Rectal smooth muscle tissue (tissue), 1 donor: ENCODE measurements at regions not wholly inside any gene's neighbourhood (a gene's known extent, or its start where the extent isn't known, plus 50 kb on each side); places are given as distances from the start of the nearest gene placed in this dataset.

Experiments
- H3K27ac ChIP-seq: one replicate; pipeline ENCODE4 v1.7.0; 2013; ENCODE audit warnings: low read depth, low read length, inconsistent platforms
- H3K27me3 ChIP-seq: one replicate; pipeline ENCODE4 v1.7.0; 2013; ENCODE audit warnings: low read length; ENCODE audit not compliant: control insufficient read depth, insufficient read depth
- H3K36me3 ChIP-seq: one replicate; pipeline ENCODE4 v1.7.0; 2013; ENCODE audit warnings: low read length; ENCODE audit not compliant: control insufficient read depth, insufficient read depth
- H3K4me1 ChIP-seq: one replicate; pipeline ENCODE4 v1.7.0; 2013; ENCODE audit warnings: low read length; ENCODE audit not compliant: control insufficient read depth, insufficient read depth
- H3K4me3 ChIP-seq: one replicate; pipeline ENCODE4 v1.7.0; 2013; ENCODE audit warnings: low read length
- H3K9ac ChIP-seq: one replicate; pipeline ENCODE4 v1.7.0; 2013; ENCODE audit warnings: low read length

GRCh38 chr7:12456506-12456905 lies 52.8 kb upstream of the VWDE start:
- Histone ChIP-seq H3K4me1 (no peaks in the 10 kb centered on the region), H3K36me3 (no peaks in the 10 kb centered on the region), H3K27me3 (no peaks in the 10 kb centered on the region), H3K9ac (no peak overlapping the region), H3K27ac (no peak overlapping the region), H3K4me3 (no peak overlapping the region)

- no peak overlapping the region for H3K9ac ChIP-seq
- no peaks in the 10 kb centered on the region for H3K4me1 ChIP-seq
- H3K27ac ChIP-seq, result no peak overlapping the region
- no peak overlapping the region for H3K4me3 ChIP-seq
- H3K27me3 ChIP-seq, result no peaks in the 10 kb centered on the region
- no peaks in the 10 kb centered on the region for H3K36me3 ChIP-seq
These were observed 55.0 kb upstream of the VWDE start for GRCh38 chr7:12458520-12459131.

- H3K27me3 ChIP-seq, result no peaks in the 10 kb centered on the region
These were observed 64.2 kb upstream of the VWDE start for GRCh38 chr7:12467837-12468236.

GRCh38 chr7:12469568-12469967 lies 65.9 kb upstream of the VWDE start:
- H3K9ac ChIP-seq, result no peak overlapping the region
- H3K4me3 ChIP-seq, result no peak overlapping the region
- no peaks in the 10 kb centered on the region for H3K36me3 ChIP-seq
- H3K27ac ChIP-seq, result no peak overlapping the region
- no peaks in the 10 kb centered on the region for H3K27me3 ChIP-seq
- no peaks in the 10 kb centered on the region for H3K4me1 ChIP-seq

More at GRCh38 chr7:12467837-12468236, 64.2 kb upstream of the VWDE start:
- Histone ChIP-seq H3K4me1 (no peaks in the 10 kb centered on the region), H3K36me3 (no peaks in the 10 kb centered on the region), H3K27ac (no peak overlapping the region), H3K9ac (no peak overlapping the region), H3K4me3 (no peak overlapping the region)

GRCh38 chr7:12470930-12471329 lies 67.3 kb upstream of the VWDE start:
- no peak overlapping the region for H3K9ac ChIP-seq
- H3K27ac ChIP-seq, result no peak overlapping the region
- H3K36me3 ChIP-seq, result no peaks in the 10 kb centered on the region
- no peak overlapping the region for H3K4me3 ChIP-seq
- no peaks in the 10 kb centered on the region for H3K27me3 ChIP-seq
- no peaks in the 10 kb centered on the region for H3K4me1 ChIP-seq

- H3K27me3 ChIP-seq, result no peaks in the 10 kb centered on the region
- no peaks in the 10 kb centered on the region for H3K4me1 ChIP-seq
- H3K36me3 ChIP-seq, result no peaks in the 10 kb centered on the region
- H3K4me3 ChIP-seq, result no peak overlapping the region
- H3K27ac ChIP-seq, result no peak overlapping the region
- H3K9ac ChIP-seq, result no peak overlapping the region
These were observed 70.4 kb upstream of the VWDE start for GRCh38 chr7:12474035-12474434.

- H3K9ac ChIP-seq, result no peak overlapping the region
- H3K4me3 ChIP-seq, result no peak overlapping the region
These were observed 71.8 kb upstream of the VWDE start for GRCh38 chr7:12475362-12476063.

GRCh38 chr7:12477620-12478019 lies 74.0 kb upstream of the VWDE start:
- Histone ChIP-seq H3K27ac (no peak overlapping the region), H3K4me1 (no peaks in the 10 kb centered on the region), H3K4me3 (no peak overlapping the region), H3K9ac (no peak overlapping the region), H3K36me3 (no peaks in the 10 kb centered on the region), H3K27me3 (no peaks in the 10 kb centered on the region)

More at GRCh38 chr7:12475362-12476063, 71.8 kb upstream of the VWDE start:
- Histone ChIP-seq H3K27me3 (no peaks in the 10 kb centered on the region), H3K4me1 (no peaks in the 10 kb centered on the region), H3K27ac (no peak overlapping the region), H3K36me3 (no peaks in the 10 kb centered on the region)

- Histone ChIP-seq H3K27me3 (no peaks in the 10 kb centered on the region), H3K36me3 (no peaks in the 10 kb centered on the region)
These were observed 78.1 kb upstream of the VWDE start for GRCh38 chr7:12481722-12482121.

GRCh38 chr7:12485845-12486244 lies 82.2 kb upstream of the VWDE start:
- no peaks in the 10 kb centered on the region for H3K27me3 ChIP-seq
- no peaks in the 10 kb centered on the region for H3K36me3 ChIP-seq
- H3K4me3 ChIP-seq, result no peak overlapping the region
- H3K27ac ChIP-seq, result no peak overlapping the region
- no peak overlapping the region for H3K9ac ChIP-seq
- no peaks in the 10 kb centered on the region for H3K4me1 ChIP-seq

More at GRCh38 chr7:12481722-12482121, 78.1 kb upstream of the VWDE start:
- Histone ChIP-seq H3K4me1 (no peaks in the 10 kb centered on the region), H3K9ac (no peak overlapping the region), H3K27ac (no peak overlapping the region), H3K4me3 (no peak overlapping the region)

- Histone ChIP-seq H3K27ac (no peak overlapping the region), H3K36me3 (no peaks in the 10 kb centered on the region), H3K4me3 (no peak overlapping the region), H3K4me1 (no peaks in the 10 kb centered on the region), H3K27me3 (no peaks in the 10 kb centered on the region), H3K9ac (no peak overlapping the region)
These were observed 82.2 kb upstream of the SCIN start for GRCh38 chr7:12488341-12488740.

- Histone ChIP-seq H3K36me3 (no peaks in the 10 kb centered on the region), H3K9ac (no peak overlapping the region), H3K27me3 (no peaks in the 10 kb centered on the region), H3K4me1 (no peaks in the 10 kb centered on the region), H3K4me3 (no peak overlapping the region), H3K27ac (no peak overlapping the region)
These were observed 80.3 kb upstream of the SCIN start for GRCh38 chr7:12490107-12490688.

- Histone ChIP-seq H3K36me3 (no peaks in the 10 kb centered on the region), H3K9ac (no peak overlapping the region), H3K27ac (no peak overlapping the region), H3K4me3 (no peak overlapping the region), H3K4me1 (no peaks in the 10 kb centered on the region), H3K27me3 (no peaks in the 10 kb centered on the region)
These were observed 79.6 kb upstream of the SCIN start for GRCh38 chr7:12490940-12491339.
